Endometrium (tissue), 2 donors: ENCODE measurements at regions not wholly inside any gene's neighbourhood (a gene's known extent, or its start where the extent isn't known, plus 50 kb on each side); places are given as distances from the start of the nearest gene placed in this dataset.
A peak's percentile ranks its signal among the peaks of the same experiment; 100 is the strongest.
"Not testable (repeated sequence)": the region's sequence is repeated elsewhere in the genome, so short reads cannot be mapped to it uniquely, and the experiment has no call there.

Experiments used
- FAIRE-seq: peaks from 2 replicates; lab custom pipeline; 2012; peaks lifted over from hg19 to GRCh38; lab: Jason Lieb, UNC
- donor health status: control.
- donor health status: control.

DNA sequence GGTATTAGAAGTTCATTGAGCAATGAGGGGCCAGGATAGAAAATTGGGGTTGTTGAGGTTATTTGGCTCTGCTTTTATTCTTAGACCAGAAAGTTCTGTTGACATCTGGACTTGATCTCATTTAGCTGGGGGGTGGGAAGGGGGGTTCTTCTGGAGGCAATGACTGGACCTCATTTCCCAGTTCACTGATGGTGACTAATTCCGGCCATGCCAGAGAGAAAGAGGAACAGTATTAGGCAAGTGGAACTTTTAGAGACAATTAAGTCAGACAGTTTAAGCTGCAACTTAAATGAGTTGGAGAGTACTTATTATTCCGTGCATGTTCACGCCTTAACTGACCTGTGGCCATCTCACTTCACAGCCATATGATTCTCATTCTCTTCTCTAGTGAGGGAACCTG is 512.5 kb downstream of the REEP3 start:
- no peak for FAIRE-seq

DNA sequence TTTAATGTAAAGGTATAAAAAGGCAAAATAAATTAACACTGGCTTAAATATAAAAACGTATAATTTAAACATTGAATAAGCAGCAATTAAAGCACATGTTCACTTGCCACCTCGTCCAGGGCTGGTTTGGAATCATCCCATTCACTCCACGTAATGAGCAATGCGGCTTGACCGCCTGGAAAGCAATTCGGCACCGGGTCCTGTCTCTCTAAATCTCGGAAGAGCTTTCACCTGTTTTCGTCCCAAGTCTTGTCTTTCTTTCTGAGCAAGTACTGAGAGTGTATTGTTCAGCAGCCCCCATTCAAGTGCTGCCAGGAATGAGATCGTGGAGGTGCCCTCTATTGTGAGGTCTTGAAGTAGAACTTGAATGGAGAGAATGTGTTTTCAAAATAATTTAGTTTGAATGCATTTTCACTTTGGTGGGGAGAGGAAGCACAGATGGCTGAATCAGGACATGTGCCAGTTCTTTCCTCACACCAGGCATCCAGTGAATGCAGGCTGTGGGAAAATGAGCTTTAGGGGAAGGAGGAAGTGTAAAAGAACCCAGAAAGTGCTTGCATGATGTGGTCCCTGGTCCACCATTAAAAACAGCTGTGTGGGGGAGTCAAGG is 515.2 kb downstream of the REEP3 start:
- FAIRE-seq = no peak

DNA sequence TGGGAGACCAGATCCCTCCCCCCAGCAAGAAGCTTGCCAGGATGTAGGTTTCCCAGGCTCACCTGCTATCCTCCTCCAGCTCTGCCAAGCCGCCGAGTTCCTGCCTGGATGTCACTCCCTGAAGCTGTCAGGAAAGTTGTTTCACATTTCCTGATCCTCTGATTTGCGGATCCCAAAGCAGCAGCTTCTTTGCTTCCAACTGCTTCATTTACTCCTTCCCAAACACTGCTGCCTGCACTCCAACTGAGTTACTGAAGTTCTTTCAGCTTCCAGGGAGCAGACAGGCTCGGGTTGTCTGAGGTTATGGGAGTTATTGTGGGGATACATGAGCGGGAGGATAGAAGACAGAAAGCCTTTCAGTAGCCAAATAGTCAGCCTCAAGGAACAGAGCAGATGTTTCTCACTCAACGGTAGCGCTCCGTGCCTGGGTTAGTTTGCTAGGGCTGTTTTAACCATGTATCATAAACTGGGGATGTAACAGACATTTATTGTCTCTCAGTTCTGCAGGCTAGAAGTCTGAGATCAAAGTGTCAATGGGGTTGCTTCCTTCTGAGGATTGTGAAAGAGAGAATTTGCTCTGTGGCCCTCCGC is 516.0 kb downstream of the REEP3 start:
- FAIRE-seq = peak; percentile 84

DNA sequence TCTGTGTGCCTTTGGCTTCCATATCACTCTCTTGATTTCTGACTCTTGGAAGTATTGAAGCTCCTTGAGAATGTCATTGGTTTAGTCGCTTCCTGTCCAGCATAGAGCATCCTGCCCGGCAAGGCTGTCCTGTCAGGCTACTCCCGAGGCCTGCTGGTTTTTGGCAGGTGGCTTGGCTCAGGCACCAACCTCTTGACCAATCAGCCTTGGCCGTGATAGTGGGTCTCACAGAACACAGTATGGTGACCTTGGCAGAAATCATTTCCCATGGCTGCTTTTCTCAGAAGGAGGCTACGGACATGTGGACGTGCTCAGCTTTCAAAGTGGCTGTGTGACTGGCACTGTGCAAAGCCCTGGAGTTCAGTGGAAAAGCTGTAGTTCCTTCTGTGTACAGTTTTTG is 516.9 kb downstream of the REEP3 start:
- no peak for FAIRE-seq

DNA sequence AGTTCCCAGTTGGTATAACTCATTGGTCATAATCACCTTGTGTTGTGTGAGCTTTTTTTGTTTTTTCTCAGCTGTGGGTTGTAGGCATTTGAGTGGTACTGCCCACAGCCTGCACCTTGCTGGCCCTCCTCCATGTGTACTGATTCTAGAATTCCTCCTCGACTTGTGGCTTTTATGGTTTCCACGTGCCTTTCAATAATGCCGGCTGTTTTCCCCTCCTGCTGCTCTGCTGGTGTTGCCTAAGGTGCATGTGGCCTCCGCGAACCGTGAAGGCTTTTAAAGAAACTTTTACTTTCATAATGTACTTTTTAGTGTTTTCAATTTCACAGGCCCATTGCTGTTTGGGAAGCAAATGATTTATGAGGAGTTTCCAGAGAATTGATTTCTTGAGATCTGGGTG is 518.0 kb downstream of the REEP3 start:
- FAIRE-seq = no peak

- FAIRE-seq = no peak
Measured at GRCh38 chr10:64040781-64041180, 519.6 kb downstream of the REEP3 start.

GRCh38 chr10:64041185-64041988 is 520.2 kb downstream of the REEP3 start:
- no peak for FAIRE-seq

GRCh38 chr10:64041989-64042490 is 520.8 kb downstream of the REEP3 start:
- no peak for FAIRE-seq

DNA sequence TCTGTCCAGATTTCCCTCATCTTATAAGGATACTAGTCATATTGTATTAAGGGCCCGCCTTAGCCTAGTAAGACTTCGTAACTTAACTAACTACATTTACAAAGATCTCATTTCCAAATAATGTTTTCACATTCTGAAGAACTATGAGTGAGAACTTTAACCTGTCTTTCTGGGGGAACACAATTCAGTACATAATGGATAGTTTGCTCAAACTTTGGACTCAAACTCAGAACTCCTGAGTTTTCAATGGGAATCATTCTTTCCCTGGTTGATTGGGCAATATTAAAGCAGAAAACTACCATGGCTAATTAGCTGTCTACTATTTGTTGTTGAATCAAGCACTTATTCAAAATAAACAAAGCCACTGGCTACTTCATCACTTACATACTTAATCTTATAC is 522.9 kb downstream of the REEP3 start:
- FAIRE-seq = no peak

DNA sequence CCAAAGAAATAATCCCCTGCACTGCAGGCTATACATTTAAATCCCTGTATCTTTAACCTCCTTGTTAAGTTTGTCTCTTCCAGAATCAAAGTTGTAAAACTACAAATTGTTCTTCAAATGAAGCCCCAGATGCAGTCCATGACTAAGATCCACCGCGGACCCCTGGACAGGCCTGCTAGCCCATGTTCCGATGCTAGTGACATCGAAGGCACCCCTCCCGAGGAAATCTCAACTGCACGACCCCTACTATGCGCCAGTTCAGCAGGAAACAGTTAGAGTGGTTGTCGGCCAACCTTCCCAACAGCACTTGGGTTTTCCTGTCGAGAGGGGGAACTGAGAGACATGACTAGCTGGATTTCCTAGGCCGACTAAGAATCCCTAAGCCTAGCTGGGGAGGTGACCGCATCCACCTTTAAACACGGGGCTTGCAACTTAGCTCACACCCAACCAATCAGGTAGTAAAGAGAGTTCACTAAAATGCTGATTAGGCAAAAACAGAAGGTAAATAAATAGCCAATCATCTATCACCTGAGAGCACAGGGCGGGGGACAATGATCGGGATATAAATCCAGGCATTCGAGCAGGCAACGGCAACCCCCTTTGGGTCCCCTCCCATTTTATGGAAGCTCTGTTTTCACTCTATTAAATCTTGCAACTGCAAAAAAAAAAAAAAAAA is 523.9 kb downstream of the REEP3 start:
- not testable (repeated sequence) for FAIRE-seq

- no peak for FAIRE-seq
Measured at GRCh38 chr10:64054392-64054791, 533.2 kb downstream of the REEP3 start.

GRCh38 chr10:64059884-64060283 is 538.7 kb downstream of the REEP3 start:
- no peak for FAIRE-seq

DNA sequence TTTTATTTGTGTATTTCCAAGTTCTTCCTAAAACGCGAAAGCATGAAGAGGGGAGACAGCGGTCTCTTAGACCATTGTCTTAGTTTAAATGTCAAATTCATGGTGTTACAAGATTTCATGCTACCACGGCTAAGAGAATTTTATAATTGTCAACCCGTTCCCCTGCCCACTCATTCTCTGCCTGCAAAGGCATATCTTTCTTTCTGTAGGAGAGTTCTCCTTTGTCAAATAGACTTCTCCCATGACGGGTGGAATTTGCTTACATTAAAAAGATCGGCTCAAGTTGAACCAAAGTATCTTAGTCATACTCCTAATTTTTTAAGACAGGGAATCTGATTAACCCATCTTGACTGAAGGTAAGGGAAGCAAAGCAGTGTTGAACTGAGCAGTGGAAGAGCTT is 539.2 kb downstream of the REEP3 start:
- no peak for FAIRE-seq

- no peak for FAIRE-seq
Measured at GRCh38 chr10:64062793-64063192, 541.6 kb downstream of the REEP3 start.

- no peak for FAIRE-seq
Measured at GRCh38 chr10:64067009-64067606, 545.9 kb downstream of the REEP3 start.

DNA sequence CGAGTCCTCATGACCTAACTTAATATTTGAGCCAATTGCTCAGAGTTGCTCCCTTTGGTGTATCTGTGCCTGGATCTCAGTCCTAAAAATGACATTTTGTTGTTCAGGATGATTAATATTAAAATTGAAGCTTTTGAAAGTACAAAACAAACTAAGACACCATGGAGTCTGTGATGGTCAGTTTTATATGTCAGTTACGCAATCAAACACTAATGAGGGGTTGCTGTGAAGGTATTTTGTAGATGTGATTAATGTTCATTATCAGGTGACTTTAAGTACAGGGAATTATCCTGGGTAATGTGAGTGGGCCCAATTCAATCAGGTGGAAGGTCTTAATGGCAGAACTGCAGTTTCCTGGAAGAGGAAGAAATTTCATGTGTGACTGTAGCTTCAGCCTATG is 546.7 kb downstream of the REEP3 start:
- FAIRE-seq = no peak

DNA sequence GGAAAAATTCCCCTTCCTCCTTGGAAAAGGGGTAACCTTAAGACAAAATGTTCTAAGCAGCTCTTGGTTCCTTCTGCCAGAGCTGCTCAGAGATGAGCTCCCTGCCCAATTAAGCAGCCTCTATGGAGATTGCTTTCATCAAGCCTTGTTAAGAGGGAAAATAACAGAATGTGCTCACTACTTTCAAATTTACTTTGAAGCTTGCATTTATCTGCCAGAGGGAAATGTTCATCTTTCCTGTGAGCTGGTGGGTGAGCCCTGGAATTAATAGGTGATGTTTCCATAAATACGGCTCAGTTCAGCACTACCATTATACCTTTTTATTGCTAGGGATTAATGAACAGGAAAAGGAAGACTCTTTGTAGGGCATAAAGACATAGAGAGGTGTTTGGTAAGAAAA is 549.0 kb downstream of the REEP3 start:
- no peak for FAIRE-seq

DNA sequence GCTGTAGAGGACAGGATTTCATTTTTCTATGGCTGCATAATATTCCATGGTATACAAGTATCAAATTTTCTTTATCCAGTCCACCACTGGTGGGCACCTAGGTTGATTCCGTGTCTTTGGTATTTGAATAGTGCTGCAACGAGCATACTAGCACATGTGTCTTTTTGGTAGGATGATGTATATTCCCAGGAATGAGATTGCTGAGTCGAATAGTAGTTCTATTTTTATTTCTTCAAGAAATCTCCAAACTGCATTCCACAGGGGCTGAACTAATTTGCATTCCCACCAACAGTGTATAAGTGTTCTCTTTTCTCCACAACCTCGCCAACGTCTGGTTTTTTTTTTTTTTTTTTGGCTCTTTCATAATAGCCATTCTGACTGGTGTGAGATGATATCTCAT is 550.0 kb downstream of the REEP3 start:
- no peak for FAIRE-seq

- FAIRE-seq = no peak
Measured at GRCh38 chr10:64075604-64076003, 554.4 kb downstream of the REEP3 start.

DNA sequence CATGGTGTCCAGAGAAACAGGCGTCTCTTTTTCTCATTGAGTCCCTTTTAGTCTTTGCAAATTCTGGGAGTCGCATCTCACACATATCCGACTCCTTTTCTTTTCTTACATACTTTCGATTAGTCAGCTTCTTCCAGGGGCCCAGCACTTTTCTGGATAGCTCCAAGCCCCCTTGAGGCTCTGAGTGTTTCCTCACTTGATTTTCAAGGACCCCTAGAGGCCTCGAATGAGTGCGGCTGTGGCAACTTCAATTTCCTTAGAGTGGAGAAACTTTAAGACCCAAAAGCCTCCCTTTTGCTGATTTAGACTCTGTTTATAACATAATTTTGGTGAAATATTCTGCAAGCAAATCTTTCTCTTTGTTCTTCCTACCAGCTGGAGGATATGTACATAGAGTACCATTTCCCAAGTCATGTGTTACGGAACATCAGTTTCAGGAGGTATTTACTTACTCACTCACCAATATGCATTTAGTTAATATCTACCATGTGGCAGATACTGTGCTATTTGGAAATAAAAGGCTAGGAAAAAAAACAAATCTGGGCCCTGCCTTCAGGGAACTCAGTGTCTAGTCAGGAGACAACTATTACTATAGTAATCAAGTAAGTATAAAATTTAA is 555.2 kb downstream of the REEP3 start:
- FAIRE-seq = no peak

DNA sequence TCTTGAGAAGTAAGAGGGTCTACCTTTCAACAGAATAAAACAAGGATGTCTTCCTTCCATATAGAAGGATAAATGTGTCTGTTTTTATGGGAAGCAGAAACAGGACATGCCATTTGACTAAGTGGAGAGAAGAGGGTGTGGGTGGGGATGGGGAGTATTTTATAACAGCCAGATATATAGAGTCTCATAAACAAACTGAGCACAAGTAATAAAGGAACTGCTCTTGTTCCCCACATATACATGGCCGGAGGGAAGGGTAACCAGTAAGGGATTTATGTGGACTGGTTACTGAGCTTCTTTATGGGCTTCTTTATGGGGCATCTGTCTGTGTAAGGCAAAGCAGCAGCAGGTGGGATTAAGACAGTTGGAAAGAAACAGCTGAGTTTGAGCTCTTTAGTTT is 558.1 kb downstream of the REEP3 start:
- FAIRE-seq = no peak

GRCh38 chr10:64080071-64080470 is 558.9 kb downstream of the REEP3 start:
- no peak for FAIRE-seq
